Endothelial cell of umbilical vein (primary cell): ENCODE measurements at regions not wholly inside any gene's neighbourhood (a gene's known extent, or its start where the extent isn't known, plus 50 kb on each side); places are given as distances from the start of the nearest gene placed in this dataset.

Source experiments
- BruUV-seq: library from RNA; stranded (reverse); fragments of 400-500 nt; replicated peaks from 2 replicates; lab custom pipeline; 2021; lab: Mats Ljungman, UMichigan
- CTCF ChIA-PET: fragments of 300-600, 350-600 bp; sonication (Branson Sonifier 250); formaldehyde crosslinking; loops from one replicate; lab custom pipeline; 2021; ENCODE audit warnings: antibody characterized with exemption, inconsistent platforms; lab: Charles Lee
- POLR2A ChIA-PET: fragments of 300-600, 350-600 bp; sonication (Branson Sonifier 250); formaldehyde crosslinking; loops from one replicate; lab custom pipeline; 2021; ENCODE audit warnings: antibody characterized with exemption, inconsistent platforms; lab: Charles Lee
- DNase-seq: peaks from one replicate; pipeline ENCODE4 v3.0.0-alpha.2; 2011; ENCODE audit warnings: low read depth, low spot score
- FAIRE-seq: peaks from 2 replicates; lab custom pipeline; 2011; peaks lifted over from hg19 to GRCh38; lab: Jason Lieb, UNC
- H2AFZ ChIP-seq: 2 replicates; pipeline ENCODE4 v1.6.0; 2012; ENCODE audit warnings: low read depth, low read length, control low read depth, inconsistent platforms
- H3K27ac ChIP-seq: 2 replicates; pipeline ENCODE4 v1.5.1; 2011; ENCODE audit warnings: low read depth, mild to moderate bottlenecking, control low read depth, low read length, moderate library complexity; ENCODE audit not compliant: insufficient read depth
- H3K27me3 ChIP-seq, 2 experiments: 2 replicates each; pipeline versions ENCODE4 v1.6.0 to v1.6.1; 2011; ENCODE audit warnings: low read length in 2 of 2, mixed read lengths in 1 of 2; ENCODE audit not compliant: control insufficient read depth in 2 of 2, insufficient read depth in 2 of 2
- H3K36me3 ChIP-seq, 2 experiments: 2 replicates in 1 of 2; 3 replicates in 1 of 2; pipeline ENCODE4 v1.5.1; 2011; ENCODE audit warnings: low read length in 2 of 2, mild to moderate bottlenecking in 1 of 2, moderate library complexity in 1 of 2; ENCODE audit not compliant: control insufficient read depth in 2 of 2, insufficient read depth in 2 of 2; ENCODE audit errors: extremely low read depth in 1 of 2
- H3K4me1 ChIP-seq: 3 replicates; pipeline ENCODE4 v1.5.1; 2011; ENCODE audit warnings: mild to moderate bottlenecking, low read length; ENCODE audit not compliant: control insufficient read depth, insufficient read depth; ENCODE audit errors: extremely low read depth
- H3K4me2 ChIP-seq: 2 replicates; pipeline ENCODE4 v1.6.1; 2011; ENCODE audit warnings: low read length, control low read depth, mixed read lengths; ENCODE audit not compliant: insufficient read depth
- H3K4me3 ChIP-seq, 3 experiments: fragments of 200-600 bp in 1 of 3; sonication (generic), shearing (Covaris generic) in 1 of 3; replicated peaks in 1 of 3; 2 replicates each; pipeline ENCODE4 v1.5.1; 2011 to 2016; ENCODE audit warnings: control low read depth in 3 of 3, low read length in 3 of 3, mild to moderate bottlenecking in 2 of 3, inconsistent platforms in 1 of 3, low read depth in 1 of 3, moderate library complexity in 1 of 3; ENCODE audit not compliant: insufficient read depth in 1 of 3
- H3K79me2 ChIP-seq: 2 replicates; pipeline ENCODE4 v1.6.0; 2012; ENCODE audit warnings: low read length, inconsistent platforms; ENCODE audit not compliant: control insufficient read depth, insufficient read depth
- H3K9ac ChIP-seq: replicated peaks from 2 replicates; pipeline ENCODE3; 2011; ENCODE audit warnings: low read length, control low read depth; ENCODE audit not compliant: insufficient read depth; ENCODE audit errors: extremely low read depth
- H3K9me1 ChIP-seq: replicated peaks from 3 replicates; pipeline ENCODE4 v1.6.0; 2011; ENCODE audit warnings: mild to moderate bottlenecking, low read length; ENCODE audit not compliant: control insufficient read depth, insufficient read depth; ENCODE audit errors: extremely low read depth
- H3K9me3 ChIP-seq: replicated peaks from 2 replicates; pipeline ENCODE4 v1.5.1; 2012; ENCODE audit warnings: low read length, inconsistent platforms; ENCODE audit not compliant: control insufficient read depth, insufficient read depth
- H4K20me1 ChIP-seq: replicated peaks from 2 replicates; pipeline ENCODE3; 2011; ENCODE audit warnings: mild to moderate bottlenecking, low read length; ENCODE audit not compliant: control insufficient read depth, insufficient read depth; ENCODE audit errors: extremely low read depth
- CTCF ChIP-seq, 2 donors: IDR thresholded peaks; 1 replicate in 1 of 2; 2 replicates in 1 of 2; pipeline ENCODE4 v1.5.1; 2011; ENCODE audit warnings: low read length in 2 of 2, mild to moderate bottlenecking in 2 of 2, moderate library complexity in 2 of 2, control low read depth in 1 of 2, inconsistent platforms in 1 of 2, low read depth in 1 of 2; ENCODE audit not compliant: insufficient read depth in 1 of 2; ENCODE audit errors: extremely low read depth in 1 of 2
- FOS ChIP-seq: IDR thresholded peaks from 2 replicates; pipeline ENCODE4 v1.6.1; 2011; ENCODE audit warnings: mild to moderate bottlenecking, low read length, moderate library complexity, borderline replicate concordance; ENCODE audit not compliant: insufficient read depth
- GATA2 ChIP-seq: IDR thresholded peaks from 2 replicates; pipeline ENCODE4 v1.7.0; 2011; ENCODE audit warnings: low read depth, mild to moderate bottlenecking, moderate library complexity, mixed read lengths, low read length; ENCODE audit not compliant: insufficient read length, insufficient read depth
- JUN ChIP-seq: IDR thresholded peaks from 2 replicates; pipeline ENCODE4 v1.6.1; 2011; ENCODE audit warnings: borderline replicate concordance, low read depth; ENCODE audit not compliant: insufficient read length, insufficient read depth
- MYC ChIP-seq: IDR thresholded peaks from one replicate; pipeline ENCODE4 v1.6.1; 2011; ENCODE audit warnings: mild to moderate bottlenecking, low read depth, low read length
- POLR2A ChIP-seq: IDR thresholded peaks from 2 replicates; pipeline ENCODE4 v1.6.1; 2012; ENCODE audit warnings: low read depth, mild to moderate bottlenecking, control low read depth, low read length
- POLR2AphosphoS5 ChIP-seq: IDR thresholded peaks from 2 replicates; pipeline ENCODE4 v1.6.1; 2012; ENCODE audit warnings: low read depth, mild to moderate bottlenecking, control low read depth, low read length, moderate library complexity; ENCODE audit not compliant: insufficient read depth
- dilution Hi-C: fragments of 300-500 bp; cut with MboI; formaldehyde crosslinking; loops from one replicate; pipeline ENCODE4 v1.15.0; 2019; ENCODE audit warnings: low sequenced_read_pairs; ENCODE audit not compliant: extremely low pct_ligation_motif_present
- intact Hi-C: fragments of 100-400 bp; cut with micrococcal nuclease; formaldehyde crosslinking; loops from one replicate; pipeline ENCODE4 v1.10.0; 2022

GRCh38 chr9:85262333-85262732 lies 479.4 kb downstream of the AGTPBP1 start:
- ChIA-PET POLR2A (interaction anchor here (0.6 kb wide), 1 partner anchor 160 kb away, joined by 4 read pairs; no protein-coding TSS in a partner anchor), CTCF (interaction anchor here (0.8 to 4.8 kb wide), 6 partner anchors 161 to 865 kb away, joined by 3 to 42 read pairs (median 6); no protein-coding TSS in a partner anchor)
- Histone ChIP-seq H3K27me3 (peaks cover 4 to 9% of the 10 kb centered on the region in 2 experiments), H3K79me2 (no peaks in the 10 kb centered on the region), H3K9ac (no peak overlapping the region), H3K9me3 (no peaks in the 10 kb centered on the region), H3K4me3 (no peak overlapping the region), H2AFZ (no peak overlapping the region), H4K20me1 (no peaks in the 10 kb centered on the region), H3K4me1 (peaks cover 15% of the 10 kb centered on the region), H3K4me2 (peak overlapping the region; percentile 19), H3K27ac (no peak overlapping the region), H3K9me1 (no peaks in the 10 kb centered on the region), H3K36me3 (no peaks in the 10 kb centered on the region)
- dilution Hi-C loops (no loop called here), intact Hi-C loops (loop anchor here (1.0 to 5.0 kb wide), 2 partner anchors 350 to 595 kb away; no protein-coding TSS in a partner anchor)
- TF ChIP-seq POLR2A (peak; percentile 23), POLR2AphosphoS5 (peak; percentile 60), GATA2 (peak; percentile 98), FOS (peak; percentile 80), MYC (no peak), JUN (peak; percentile 29), CTCF (IDR thresholded peaks at IDR 0.05; ENCODE audit: extremely low read depth in 1 of 2, insufficient read depth in 1 of 2, low read depth in 1 of 2, low read length in 2 of 2) (no peak)
- FAIRE-seq, result peak; percentile 84
- DNase-seq, result peak; percentile 40
- BruUV-seq, result no TSS peak
